AG10803 (cell line): ENCODE measurements at regions not wholly inside any gene's neighbourhood (a gene's known extent, or its start where the extent isn't known, plus 50 kb on each side); places are given as distances from the start of the nearest gene placed in this dataset.

ENCODE experiments used
- DNase-seq: peaks from one replicate; pipeline ENCODE4 v3.0.0; 2010; ENCODE audit warnings: low read depth
- H3K4me3 ChIP-seq: 2 replicates; pipeline ENCODE4 v1.5.1; 2011; ENCODE audit warnings: mild to moderate bottlenecking, low read length, control low read depth
- CTCF ChIP-seq: conservative IDR thresholded peaks from 2 replicates; pipeline ENCODE4 v1.5.1; 2011; ENCODE audit warnings: mild to moderate bottlenecking, low read length, control low read depth, inconsistent platforms

DNA sequence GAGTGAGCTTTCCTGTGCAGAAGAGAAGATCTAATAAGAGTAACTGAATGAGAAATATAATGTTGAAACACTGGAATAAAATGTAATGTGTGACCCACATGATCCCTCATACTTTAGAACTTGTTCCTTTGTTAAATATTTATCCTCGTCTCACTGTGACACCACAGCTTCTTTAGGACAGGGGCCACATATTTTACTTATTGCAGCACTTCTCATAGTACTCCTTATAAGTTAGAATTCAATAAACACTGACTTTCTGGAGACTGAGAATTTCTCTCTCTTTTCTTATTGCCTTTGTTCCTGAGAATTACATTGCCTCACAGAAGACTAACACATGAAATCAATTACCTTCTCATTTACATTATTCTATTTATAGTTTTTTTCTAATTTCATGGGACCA lies 1234.6 kb upstream of the CHAC2 start:
- DNase-seq: no peak
- TF ChIP-seq CTCF: no peak
- no peak overlapping the region for H3K4me3 ChIP-seq

DNA sequence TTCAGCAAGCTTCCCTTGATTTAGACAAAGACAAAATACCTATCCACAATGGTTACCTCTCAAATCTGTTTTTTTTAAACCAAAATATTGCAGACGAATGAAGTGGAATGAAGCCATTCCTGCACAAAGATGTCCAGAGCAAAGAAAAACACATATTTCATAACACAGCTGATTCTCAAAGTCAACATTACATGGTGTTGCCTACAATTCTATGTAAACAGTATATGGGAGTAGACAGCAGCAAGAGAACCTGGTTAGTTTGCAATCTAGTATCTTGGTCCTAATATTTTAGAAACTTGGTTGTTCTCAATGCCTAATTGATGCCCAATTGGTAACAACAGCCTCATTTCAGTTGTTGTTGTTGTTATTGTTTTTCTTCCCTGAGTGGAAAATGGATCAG lies 1240.9 kb upstream of the CHAC2 start:
- TF ChIP-seq CTCF: no peak
- DNase-seq: no peak
- H3K4me3 ChIP-seq: no peak overlapping the region

GRCh38 chr2:52520644-52521043 lies 1247.0 kb upstream of the CHAC2 start:
- no peak for TF ChIP-seq CTCF
- H3K4me3 ChIP-seq: no peak overlapping the region
- no peak for DNase-seq

GRCh38 chr2:52518678-52519077 lies 1248.9 kb upstream of the CHAC2 start:
- no peak for DNase-seq
- H3K4me3 ChIP-seq: no peak overlapping the region
- no peak for TF ChIP-seq CTCF

GRCh38 chr2:52512760-52513159 lies 1254.8 kb upstream of the CHAC2 start:
- DNase-seq: no peak
- no peak overlapping the region for H3K4me3 ChIP-seq
- TF ChIP-seq CTCF: no peak

DNA sequence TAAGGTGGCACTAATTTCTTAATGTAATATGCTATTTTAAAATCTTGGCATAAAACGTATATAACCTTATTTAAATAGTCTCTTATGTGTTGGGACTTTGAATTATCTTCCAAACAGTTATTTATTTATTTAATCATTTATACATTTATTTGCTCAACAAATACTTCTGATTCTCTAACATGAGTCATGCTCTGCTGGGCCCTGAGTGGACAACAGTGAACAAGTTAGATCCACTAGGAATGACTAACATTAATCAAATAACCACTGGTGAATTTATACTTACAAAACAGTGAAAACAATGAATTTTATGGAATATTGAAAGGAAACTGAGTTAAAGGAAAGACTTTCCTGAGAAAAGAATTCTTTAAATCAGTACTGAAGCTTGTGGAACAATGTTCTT lies 1257.2 kb upstream of the CHAC2 start:
- DNase-seq: no peak
- no peak for TF ChIP-seq CTCF
- H3K4me3 ChIP-seq: no peak overlapping the region

DNA sequence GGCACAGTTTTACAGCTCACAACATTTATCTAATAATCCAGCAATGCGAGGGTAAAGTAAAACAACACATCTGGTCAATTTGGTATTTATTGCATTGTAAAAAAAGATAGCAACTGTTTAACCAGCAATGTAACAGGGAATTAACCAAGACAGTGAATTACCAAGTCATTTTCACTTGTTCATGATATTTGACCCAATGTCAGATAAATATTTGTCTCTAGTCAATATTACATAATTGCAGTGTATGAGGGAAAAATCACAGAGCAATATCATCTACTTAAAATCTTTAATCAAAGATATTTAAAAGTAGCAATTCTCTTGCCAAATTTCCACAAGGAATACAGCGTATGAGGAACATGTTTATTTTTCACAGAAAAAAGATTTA lies 1265.1 kb upstream of the CHAC2 start:
- no peak overlapping the region for H3K4me3 ChIP-seq
- DNase-seq: no peak
- no peak for TF ChIP-seq CTCF
